GM23338 (cell line): ENCODE measurements at regions not wholly inside any gene's neighbourhood (a gene's known extent, or its start where the extent isn't known, plus 50 kb on each side); places are given as distances from the start of the nearest gene placed in this dataset.

Experiments
- ATAC-seq: fragments of 200-7000 bp; cut with Tn5 transposase; 3 replicates; pipeline ENCODE4 v1.9.1; 2020
- DNase-seq: peaks from one replicate; pipeline ENCODE4 v3.0.0-alpha.2; 2015; ENCODE audit warnings: low spot score
- H2AFZ ChIP-seq: fragments of 200-600 bp; sonication (generic); 2 replicates; pipeline ENCODE4 v1.8.0; 2016; ENCODE audit warnings: antibody characterized with exemption, mild to moderate bottlenecking, moderate library complexity
- H3F3A ChIP-seq: fragments of 200-600 bp; sonication (generic); replicated peaks from 2 replicates; pipeline ENCODE4 v1.8.0; 2017; ENCODE audit warnings: antibody characterized with exemption, mixed run types, low read depth
- H3K27ac ChIP-seq: fragments of 200-600 bp; sonication (generic); 2 replicates; pipeline ENCODE4 v1.6.1; 2016; ENCODE audit warnings: low read depth
- H3K27me3 ChIP-seq: fragments of 200-600 bp; sonication (generic); 2 replicates; pipeline ENCODE4 v1.8.0; 2016; ENCODE audit warnings: mild to moderate bottlenecking, mixed run types, moderate library complexity; ENCODE audit not compliant: insufficient read depth
- H3K36me3 ChIP-seq: fragments of 200-600 bp; sonication (generic); 2 replicates; pipeline ENCODE4 v1.8.0; 2016; ENCODE audit warnings: mild to moderate bottlenecking; ENCODE audit not compliant: insufficient read depth
- H3K4me1 ChIP-seq: fragments of 200-600 bp; sonication (generic); 2 replicates; pipeline ENCODE4 v1.8.0; 2016; ENCODE audit warnings: mild to moderate bottlenecking, moderate library complexity; ENCODE audit not compliant: insufficient read depth
- H3K4me2 ChIP-seq: fragments of 200-600 bp; sonication (generic); 2 replicates; pipeline ENCODE4 v1.7.1; 2017; ENCODE audit warnings: mixed run types
- H3K4me3 ChIP-seq: fragments of 200-600 bp; sonication (generic); 2 replicates; pipeline ENCODE4 v1.6.1; 2016; ENCODE audit warnings: mixed run types
- H3K79me2 ChIP-seq: fragments of 200-600 bp; sonication (generic); replicated peaks from 2 replicates; pipeline ENCODE4 v1.8.0; 2017; ENCODE audit warnings: mild to moderate bottlenecking; ENCODE audit not compliant: insufficient read depth
- H3K9me2 ChIP-seq: fragments of 200-600 bp; sonication (generic); 2 replicates; pipeline ENCODE4 v1.8.0; 2017; ENCODE audit not compliant: insufficient read depth
- H4K20me1 ChIP-seq: fragments of 200-600 bp; sonication (generic); replicated peaks from 2 replicates; pipeline ENCODE4 v1.8.0; 2017; ENCODE audit warnings: mild to moderate bottlenecking; ENCODE audit not compliant: insufficient read depth
- H3K27ac Mint-ChIP-seq: 2 replicates; pipeline ENCODE4 v1.8.0; 2020; ENCODE audit warnings: inconsistent platforms, mild to moderate bottlenecking, moderate library complexity, mixed read lengths
- H3K27me3 Mint-ChIP-seq: 3 replicates; pipeline ENCODE4 v1.8.0; 2022; ENCODE audit warnings: low read depth, mild to moderate bottlenecking, moderate library complexity, mixed read lengths, inconsistent platforms; ENCODE audit not compliant: insufficient read depth, poor library complexity
- H3K36me3 Mint-ChIP-seq: 3 replicates; pipeline ENCODE4 v1.8.0; 2021; ENCODE audit warnings: low read depth, mild to moderate bottlenecking, inconsistent platforms, moderate library complexity, mixed read lengths
- H3K4me1 Mint-ChIP-seq: 3 replicates; pipeline ENCODE4 v1.8.0; 2020; ENCODE audit warnings: mild to moderate bottlenecking, inconsistent platforms, mixed read lengths
- H3K4me3 Mint-ChIP-seq: 3 replicates; pipeline ENCODE4 v1.8.0; 2021; ENCODE audit warnings: moderate library complexity, mild to moderate bottlenecking, inconsistent platforms, mixed read lengths
- H3K9me3 Mint-ChIP-seq: 3 replicates; pipeline ENCODE4 v1.8.0; 2020; ENCODE audit warnings: moderate library complexity, mild to moderate bottlenecking, inconsistent platforms, mixed read lengths
- CREB1 ChIP-seq: fragments of 250-450 bp; sonication (Bioruptor Pico); IDR thresholded peaks from 2 replicates; pipeline ENCODE4 v1.5.0; 2020; ENCODE audit warnings: low read depth, mild to moderate bottlenecking, moderate library complexity
- EZH2phosphoT487 ChIP-seq: fragments of 200-600 bp; sonication (generic); IDR thresholded peaks from one replicate; pipeline ENCODE4 v1.8.1; 2018; ENCODE audit warnings: antibody characterized with exemption; ENCODE audit not compliant: unreplicated experiment
- JUNB ChIP-seq: IDR thresholded peaks from one replicate; pipeline ENCODE4 v1.6.1; 2016; ENCODE audit warnings: antibody characterized with exemption; ENCODE audit not compliant: unreplicated experiment
- NANOG ChIP-seq: IDR thresholded peaks from 2 replicates; pipeline ENCODE4 v1.6.1; 2016; ENCODE audit warnings: antibody characterized with exemption, borderline replicate concordance
- POLR2AphosphoS5 ChIP-seq: IDR thresholded peaks from 2 replicates; pipeline ENCODE4 v1.6.1; 2016; ENCODE audit warnings: antibody characterized with exemption, low read depth
- STAT1 ChIP-seq: IDR thresholded peaks from one replicate; pipeline ENCODE4 v1.6.1; 2016; ENCODE audit warnings: antibody characterized with exemption; ENCODE audit not compliant: unreplicated experiment
- ZNF114 ChIP-seq: fragments of 250-450 bp; sonication (Bioruptor Pico); IDR thresholded peaks from 2 replicates; pipeline ENCODE4 v1.5.0; 2020; ENCODE audit warnings: mild to moderate bottlenecking, moderate library complexity
- ZNF331 ChIP-seq: fragments of 250-450 bp; sonication (Bioruptor Pico); IDR thresholded peaks from 2 replicates; pipeline ENCODE4 v1.5.0; 2020; ENCODE audit warnings: low read depth, mild to moderate bottlenecking, moderate library complexity
- TF ChIP-seq, protein P1 (sequence below): IDR thresholded peaks from 2 replicates; pipeline ENCODE4 v1.6.1; 2016; ENCODE audit warnings: antibody characterized with exemption
- TF ChIP-seq, protein P2 (sequence below), 2 experiments: fragments of 200-600 bp in 1 of 2; sonication (generic) in 1 of 2; conservative IDR thresholded peaks; 2 replicates each; pipeline versions ENCODE4 v1.5.1 to v1.6.1; 2016 to 2017; ENCODE audit warnings: antibody characterized with exemption in 2 of 2, low read depth in 2 of 2, mild to moderate bottlenecking in 2 of 2, moderate library complexity in 1 of 2

DNA sequence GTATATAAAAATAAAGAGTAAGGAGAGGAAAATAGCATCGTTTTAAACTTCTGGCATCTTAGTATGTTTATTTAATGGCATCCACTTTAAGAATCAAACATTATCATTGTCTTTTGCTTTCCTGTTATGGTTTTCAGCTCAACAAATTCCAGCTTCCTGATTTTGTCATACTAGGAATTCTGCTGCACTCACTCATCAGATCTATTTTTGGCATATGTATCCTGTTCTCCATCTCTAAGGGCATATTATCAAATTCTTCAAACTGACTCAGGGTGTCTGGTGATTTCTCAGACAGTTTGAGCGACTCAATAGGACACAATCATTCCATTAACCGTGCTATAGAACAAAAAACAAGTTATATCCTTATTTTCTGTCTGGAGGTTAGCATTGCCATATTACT lies 248.5 kb upstream of the DIAPH2 start:
- Histone ChIP-seq H3K4me2 (no peak overlapping the region), H2AFZ (no peak overlapping the region), H3K27ac (no peak overlapping the region), H3K27me3 (no peaks in the 10 kb centered on the region), H3K4me3 (no peak overlapping the region), H4K20me1 (no peaks in the 10 kb centered on the region), H3K79me2 (no peaks in the 10 kb centered on the region), H3K36me3 (no peaks in the 10 kb centered on the region), H3F3A (no peaks in the 10 kb centered on the region), H3K9me2 (no peaks in the 10 kb centered on the region), H3K4me1 (no peaks in the 10 kb centered on the region)
- Mint-ChIP-seq H3K9me3 (no peaks in the 10 kb centered on the region), H3K27me3 (peaks cover 2% of the 10 kb centered on the region), H3K27ac (no peak overlapping the region), H3K4me1 (no peaks in the 10 kb centered on the region), H3K36me3 (no peaks in the 10 kb centered on the region), H3K4me3 (no peak overlapping the region)
- DNase-seq (no peak), ATAC-seq (no peak)
- TF ChIP-seq ZNF331 (no peak), CREB1 (CRISPR knock-in tag) (no peak), ZNF114 (CRISPR knock-in tag) (no peak)

DNA sequence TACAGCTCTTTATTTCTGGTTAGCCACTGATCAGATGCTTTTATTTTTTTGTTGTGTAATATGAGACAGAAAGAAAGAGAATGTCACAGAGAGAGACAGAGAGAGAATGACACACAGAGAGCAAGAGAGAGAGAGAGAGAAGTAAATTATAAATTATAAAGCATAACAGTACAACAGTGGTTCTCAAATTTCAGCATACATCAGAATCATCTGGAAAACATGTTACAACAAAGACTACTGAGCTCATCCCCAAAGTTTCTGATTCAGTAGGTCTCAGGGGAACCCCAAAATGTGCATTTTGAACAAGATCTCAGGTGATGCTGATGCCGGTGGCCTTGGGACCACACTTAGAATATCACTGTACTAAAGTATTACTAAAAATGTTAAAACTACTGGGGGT lies 245.8 kb upstream of the DIAPH2 start:
- no peaks in the 10 kb centered on the region for H3K9me3 Mint-ChIP-seq
- no peak overlapping the region for H3K4me2 ChIP-seq
- no peak overlapping the region for H3K27ac Mint-ChIP-seq
- H3K36me3 Mint-ChIP-seq = no peaks in the 10 kb centered on the region
- no peaks in the 10 kb centered on the region for H4K20me1 ChIP-seq
- H3K9me2 ChIP-seq = no peaks in the 10 kb centered on the region
- no peak overlapping the region for H3K27ac ChIP-seq
- no peaks in the 10 kb centered on the region for H3K4me1 Mint-ChIP-seq
- no peak for ATAC-seq
- H3K27me3 Mint-ChIP-seq = peaks cover 2% of the 10 kb centered on the region
- no peak overlapping the region for H3K4me3 ChIP-seq
- H2AFZ ChIP-seq = no peak overlapping the region
- no peaks in the 10 kb centered on the region for H3F3A ChIP-seq
- H3K4me1 ChIP-seq = no peaks in the 10 kb centered on the region
- DNase-seq = no peak
- H3K79me2 ChIP-seq = no peaks in the 10 kb centered on the region
- H3K4me3 Mint-ChIP-seq = no peak overlapping the region
- H3K36me3 ChIP-seq = no peaks in the 10 kb centered on the region
- TF ChIP-seq JUNB (no peak), NANOG (no peak), ZNF114 (CRISPR knock-in tag) (no peak)
- TF ChIP-seq, protein P1, sequence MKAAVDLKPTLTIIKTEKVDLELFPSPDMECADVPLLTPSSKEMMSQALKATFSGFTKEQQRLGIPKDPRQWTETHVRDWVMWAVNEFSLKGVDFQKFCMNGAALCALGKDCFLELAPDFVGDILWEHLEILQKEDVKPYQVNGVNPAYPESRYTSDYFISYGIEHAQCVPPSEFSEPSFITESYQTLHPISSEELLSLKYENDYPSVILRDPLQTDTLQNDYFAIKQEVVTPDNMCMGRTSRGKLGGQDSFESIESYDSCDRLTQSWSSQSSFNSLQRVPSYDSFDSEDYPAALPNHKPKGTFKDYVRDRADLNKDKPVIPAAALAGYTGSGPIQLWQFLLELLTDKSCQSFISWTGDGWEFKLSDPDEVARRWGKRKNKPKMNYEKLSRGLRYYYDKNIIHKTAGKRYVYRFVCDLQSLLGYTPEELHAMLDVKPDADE = no peak
- H3K27me3 ChIP-seq = no peaks in the 10 kb centered on the region

DNA sequence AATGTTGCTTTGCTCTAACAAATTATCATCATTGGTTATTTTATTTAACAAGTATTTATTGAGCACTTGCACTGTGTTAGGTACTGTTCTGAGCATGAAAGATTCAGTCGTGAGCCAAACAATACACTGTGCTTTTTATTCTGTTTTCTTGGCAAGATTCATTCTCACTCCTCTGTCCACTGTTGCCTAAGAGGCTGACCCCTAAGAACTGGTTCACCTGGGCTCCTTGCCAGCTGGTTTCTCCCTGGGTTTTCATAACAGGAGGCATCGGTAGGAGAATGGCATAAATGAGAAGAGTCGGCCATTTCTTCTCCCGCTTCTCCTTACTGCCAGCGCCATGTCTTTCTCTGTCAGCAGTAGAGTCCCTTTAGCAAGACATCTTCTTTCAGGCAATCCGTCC lies 243.7 kb upstream of the DIAPH2 start:
- H3F3A ChIP-seq = no peaks in the 10 kb centered on the region
- no peak overlapping the region for H3K4me3 ChIP-seq
- Mint-ChIP-seq H3K27ac (no peak overlapping the region), H3K4me1 (no peaks in the 10 kb centered on the region), H3K4me3 (no peak overlapping the region), H3K9me3 (no peaks in the 10 kb centered on the region), H3K27me3 (no peaks in the 10 kb centered on the region), H3K36me3 (no peaks in the 10 kb centered on the region)
- no peak overlapping the region for H3K27ac ChIP-seq
- no peaks in the 10 kb centered on the region for H3K36me3 ChIP-seq
- H3K9me2 ChIP-seq = no peaks in the 10 kb centered on the region
- ATAC-seq (no peak), DNase-seq (no peak)
- H3K4me2 ChIP-seq = no peak overlapping the region
- H3K27me3 ChIP-seq = no peaks in the 10 kb centered on the region
- no peaks in the 10 kb centered on the region for H3K4me1 ChIP-seq
- no peaks in the 10 kb centered on the region for H3K79me2 ChIP-seq
- H4K20me1 ChIP-seq = no peaks in the 10 kb centered on the region
- H2AFZ ChIP-seq = 0 out of 2 replicates have a peak overlapping the region, but pooled peaks have one; percentile 69
- no peak for TF ChIP-seq CREB1 (CRISPR knock-in tag)
- no peak for TF ChIP-seq EZH2phosphoT487
- no peak for TF ChIP-seq POLR2AphosphoS5
- TF ChIP-seq STAT1 = no peak
- no peak for TF ChIP-seq ZNF331
- TF ChIP-seq, protein P2, sequence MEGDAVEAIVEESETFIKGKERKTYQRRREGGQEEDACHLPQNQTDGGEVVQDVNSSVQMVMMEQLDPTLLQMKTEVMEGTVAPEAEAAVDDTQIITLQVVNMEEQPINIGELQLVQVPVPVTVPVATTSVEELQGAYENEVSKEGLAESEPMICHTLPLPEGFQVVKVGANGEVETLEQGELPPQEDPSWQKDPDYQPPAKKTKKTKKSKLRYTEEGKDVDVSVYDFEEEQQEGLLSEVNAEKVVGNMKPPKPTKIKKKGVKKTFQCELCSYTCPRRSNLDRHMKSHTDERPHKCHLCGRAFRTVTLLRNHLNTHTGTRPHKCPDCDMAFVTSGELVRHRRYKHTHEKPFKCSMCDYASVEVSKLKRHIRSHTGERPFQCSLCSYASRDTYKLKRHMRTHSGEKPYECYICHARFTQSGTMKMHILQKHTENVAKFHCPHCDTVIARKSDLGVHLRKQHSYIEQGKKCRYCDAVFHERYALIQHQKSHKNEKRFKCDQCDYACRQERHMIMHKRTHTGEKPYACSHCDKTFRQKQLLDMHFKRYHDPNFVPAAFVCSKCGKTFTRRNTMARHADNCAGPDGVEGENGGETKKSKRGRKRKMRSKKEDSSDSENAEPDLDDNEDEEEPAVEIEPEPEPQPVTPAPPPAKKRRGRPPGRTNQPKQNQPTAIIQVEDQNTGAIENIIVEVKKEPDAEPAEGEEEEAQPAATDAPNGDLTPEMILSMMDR (conservative IDR thresholded peaks at IDR 0.05; ENCODE audit: low read depth in 2 of 2) = no peak
